Adrenal gland (tissue), 9 donors: ENCODE measurements at regions not wholly inside any gene's neighbourhood (a gene's known extent, or its start where the extent isn't known, plus 50 kb on each side); places are given as distances from the start of the nearest gene placed in this dataset.

Source experiments
- DNase-seq, 7 donors: peaks; one replicate each; pipeline ENCODE4 v3.0.0-alpha.2; 2019 to 2020
- H3K27ac ChIP-seq, 5 donors: fragments of 200-600 bp; sonication (generic) in 4 of 5; 1 replicate in 3 of 5; 2 replicates in 2 of 5; pipeline versions ENCODE4 v1.5.1 to v1.8.0; 2016 to 2020; ENCODE audit warnings: mild to moderate bottlenecking in 1 of 5
- H3K27me3 ChIP-seq: fragments of 200-600 bp; 2 replicates; pipeline ENCODE4 v1.8.0; 2021
- H3K36me3 ChIP-seq, 2 donors: fragments of 200-600 bp; replicated peaks in 1 of 2; 1 replicate in 1 of 2; 2 replicates in 1 of 2; pipeline versions ENCODE4 v1.5.1 to v1.8.0; 2018 to 2022
- H3K4me1 ChIP-seq, 2 donors: fragments of 200-600 bp; replicated peaks in 1 of 2; 1 replicate in 1 of 2; 2 replicates in 1 of 2; pipeline versions ENCODE4 v1.5.1 to v1.8.0; 2018 to 2021
- H3K4me3 ChIP-seq, 4 donors: fragments of 200-600 bp; sonication (generic) in 3 of 4; one replicate each; pipeline ENCODE4 v1.5.1; 2016 to 2018
- H3K9me3 ChIP-seq, 3 donors: fragments of 200-600 bp; sonication (generic) in 1 of 3; replicated peaks in 1 of 3; 1 replicate in 2 of 3; 2 replicates in 1 of 3; pipeline versions ENCODE4 v1.5.1 to v1.8.0; 2016 to 2021
- POLR2A ChIP-seq, 2 donors: fragments of 450-650 bp; IDR thresholded peaks; one replicate each; pipeline ENCODE4 v1.6.1; 2017; ENCODE audit warnings: antibody characterized with exemption in 2 of 2, mild to moderate bottlenecking in 2 of 2, moderate library complexity in 1 of 2
- WGBS, 4 donors: extraction: QIAGEN DNeasy Blood & Tissue Kit in 2 of 4; methylation state at CpG; one replicate each; pipeline versions ENCODE4 v1.1.5 to v1.1.7; 2013 to 2017; 5-methylcytosine and 5-hydroxymethylcytosine counted together
- intact Hi-C, 2 donors: fragments of 100-400 bp; cut with DNase I; formaldehyde crosslinking; loops; one replicate each; pipeline versions ENCODE4 v1.14.1 to v1.15.0; 2022 to 2023
- TF ChIP-seq, protein P1 (sequence below), 6 experiments: fragments of 450-650 bp in 4 of 6; fragments of 200-600 bp in 2 of 6; sonication (generic) in 1 of 6; IDR thresholded peaks; 1 replicate in 5 of 6; 2 replicates in 1 of 6; pipeline versions ENCODE4 v1.5.1 to v1.8.0; 2016 to 2021; ENCODE audit warnings: antibody characterized with exemption in 6 of 6, mild to moderate bottlenecking in 2 of 6, moderate library complexity in 1 of 6
- donor health status: healthy with polysubstance abuse.
- donor health status: Bipolar disorder and iron deficiency.
- donor health status: DM: yes; HTN: yes; CAD: no.
- donor health status: DM: no; HTN: no; CAD: no.
- donor health status: DM: no; HTN: no; CAD: no.

GRCh38 chr2:167489325-167489724, 601.0 kb downstream of the XIRP2 start:
- 59 to 71% (median 68%) methylated on average over 2 of the region's 2 CpGs for WGBS, 4 donors
- no peaks in the 10 kb centered on the region for H3K9me3 ChIP-seq

DNA sequence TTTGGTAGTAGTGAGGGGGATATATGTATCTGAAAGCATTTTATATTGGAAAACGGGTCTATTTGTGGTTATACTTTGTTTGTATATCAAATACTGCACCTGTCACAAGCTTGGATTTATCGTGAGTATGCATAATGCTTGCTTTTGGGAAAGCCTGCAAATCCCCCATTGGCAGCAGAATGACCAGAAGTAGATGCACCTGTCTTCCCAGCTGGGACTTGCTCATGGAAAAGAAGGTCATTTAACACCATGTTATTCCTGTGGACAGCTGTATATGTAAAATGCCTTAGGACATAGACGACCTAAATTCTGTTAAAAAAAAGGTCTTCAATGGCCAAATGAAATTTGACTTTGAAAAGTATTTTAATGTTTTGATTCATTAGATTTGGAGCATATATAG, 599.4 kb downstream of the XIRP2 start:
- DNase-seq = no peak
- H3K9me3 ChIP-seq = no peaks in the 10 kb centered on the region
- no peaks in the 10 kb centered on the region for H3K27me3 ChIP-seq
- H3K36me3 ChIP-seq = no peaks in the 10 kb centered on the region
- no peak overlapping the region for H3K4me3 ChIP-seq
- intact Hi-C loops = no loop called here
- no peaks in the 10 kb centered on the region for H3K4me1 ChIP-seq
- H3K27ac ChIP-seq = no peak overlapping the region
- TF ChIP-seq, protein P1, sequence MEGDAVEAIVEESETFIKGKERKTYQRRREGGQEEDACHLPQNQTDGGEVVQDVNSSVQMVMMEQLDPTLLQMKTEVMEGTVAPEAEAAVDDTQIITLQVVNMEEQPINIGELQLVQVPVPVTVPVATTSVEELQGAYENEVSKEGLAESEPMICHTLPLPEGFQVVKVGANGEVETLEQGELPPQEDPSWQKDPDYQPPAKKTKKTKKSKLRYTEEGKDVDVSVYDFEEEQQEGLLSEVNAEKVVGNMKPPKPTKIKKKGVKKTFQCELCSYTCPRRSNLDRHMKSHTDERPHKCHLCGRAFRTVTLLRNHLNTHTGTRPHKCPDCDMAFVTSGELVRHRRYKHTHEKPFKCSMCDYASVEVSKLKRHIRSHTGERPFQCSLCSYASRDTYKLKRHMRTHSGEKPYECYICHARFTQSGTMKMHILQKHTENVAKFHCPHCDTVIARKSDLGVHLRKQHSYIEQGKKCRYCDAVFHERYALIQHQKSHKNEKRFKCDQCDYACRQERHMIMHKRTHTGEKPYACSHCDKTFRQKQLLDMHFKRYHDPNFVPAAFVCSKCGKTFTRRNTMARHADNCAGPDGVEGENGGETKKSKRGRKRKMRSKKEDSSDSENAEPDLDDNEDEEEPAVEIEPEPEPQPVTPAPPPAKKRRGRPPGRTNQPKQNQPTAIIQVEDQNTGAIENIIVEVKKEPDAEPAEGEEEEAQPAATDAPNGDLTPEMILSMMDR (IDR thresholded peaks at IDR 0.05) = no peak
- TF ChIP-seq POLR2A (IDR thresholded peaks at IDR 0.05) = no peak
- WGBS, 4 donors = 66 to 80% (median 72%) methylated on average over 3 of the region's 3 CpGs

More at GRCh38 chr2:167489325-167489724, 601.0 kb downstream of the XIRP2 start:
- H3K4me3 ChIP-seq = no peak overlapping the region
- DNase-seq = no peak
- no peaks in the 10 kb centered on the region for H3K4me1 ChIP-seq
- TF ChIP-seq, protein P1 (IDR thresholded peaks at IDR 0.05) = no peak
- no peak for TF ChIP-seq POLR2A (IDR thresholded peaks at IDR 0.05)
- intact Hi-C loops = no loop called here
- H3K27ac ChIP-seq = no peak overlapping the region
- no peaks in the 10 kb centered on the region for H3K36me3 ChIP-seq
- no peaks in the 10 kb centered on the region for H3K27me3 ChIP-seq

GRCh38 chr2:167484875-167485274, 596.6 kb downstream of the XIRP2 start:
- DNase-seq = no peak
- intact Hi-C loops = no loop called here

GRCh38 chr2:167480986-167481309, 592.7 kb downstream of the XIRP2 start:
- intact Hi-C loops = no loop called here
- WGBS, 4 donors = 69 to 86% (median 73%) methylated on average over 2 of the region's 2 CpGs
- H3K27ac ChIP-seq = no peak overlapping the region

More at GRCh38 chr2:167484875-167485274, 596.6 kb downstream of the XIRP2 start:
- 53 to 77% (median 74%) methylated on average over 1 of the region's 1 CpG for WGBS, 4 donors
- Histone ChIP-seq H3K36me3 (no peaks in the 10 kb centered on the region), H3K9me3 (no peaks in the 10 kb centered on the region), H3K27ac (no peak overlapping the region), H3K4me3 (no peak overlapping the region), H3K4me1 (no peaks in the 10 kb centered on the region), H3K27me3 (no peaks in the 10 kb centered on the region)
- TF ChIP-seq, protein P1 (IDR thresholded peaks at IDR 0.05) = no peak
- TF ChIP-seq POLR2A (IDR thresholded peaks at IDR 0.05) = no peak

More at GRCh38 chr2:167480986-167481309, 592.7 kb downstream of the XIRP2 start:
- no peak for DNase-seq
- no peak for TF ChIP-seq POLR2A (IDR thresholded peaks at IDR 0.05)
- TF ChIP-seq, protein P1 (IDR thresholded peaks at IDR 0.05) = no peak
- no peaks in the 10 kb centered on the region for H3K36me3 ChIP-seq
- no peaks in the 10 kb centered on the region for H3K9me3 ChIP-seq
- no peaks in the 10 kb centered on the region for H3K4me1 ChIP-seq
- no peaks in the 10 kb centered on the region for H3K27me3 ChIP-seq
- no peak overlapping the region for H3K4me3 ChIP-seq
